ENCODE measurements at regions not wholly inside any gene's neighbourhood (a gene's known extent, or its start where the extent isn't known, plus 50 kb on each side); places are given as distances from the start of the nearest gene placed in this dataset.

DNA sequence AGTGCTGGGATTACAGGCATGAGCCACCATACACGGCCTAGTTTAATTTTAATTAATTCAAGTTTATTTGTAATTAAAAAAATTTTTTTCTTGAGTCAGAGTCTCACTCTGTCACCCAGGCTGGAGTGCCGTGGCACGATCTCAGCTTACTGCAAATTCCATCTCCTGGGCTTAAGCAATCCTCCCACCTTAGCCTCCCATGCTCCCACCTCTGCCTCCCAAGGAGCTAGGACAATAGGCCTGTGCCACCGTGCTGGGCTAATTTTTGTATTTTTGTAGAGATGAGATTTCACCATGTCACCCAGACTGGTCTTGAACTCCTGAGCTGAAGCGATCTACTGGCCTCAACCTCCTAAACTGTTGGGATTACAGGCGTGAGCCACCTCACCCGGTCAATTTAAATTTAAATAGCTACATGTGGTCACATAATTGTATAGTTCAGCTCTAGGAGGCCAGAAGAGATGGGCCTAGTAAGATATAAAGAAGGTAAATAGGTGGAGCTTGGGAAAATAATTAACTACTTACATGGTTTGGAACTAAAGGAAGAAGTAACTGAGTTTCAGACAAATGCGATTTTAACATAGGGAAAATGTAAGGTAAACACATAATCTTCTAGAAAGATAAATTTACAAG lies 220.0 kb upstream of the CITED2 start:
- DNase-seq: no peak

DNA sequence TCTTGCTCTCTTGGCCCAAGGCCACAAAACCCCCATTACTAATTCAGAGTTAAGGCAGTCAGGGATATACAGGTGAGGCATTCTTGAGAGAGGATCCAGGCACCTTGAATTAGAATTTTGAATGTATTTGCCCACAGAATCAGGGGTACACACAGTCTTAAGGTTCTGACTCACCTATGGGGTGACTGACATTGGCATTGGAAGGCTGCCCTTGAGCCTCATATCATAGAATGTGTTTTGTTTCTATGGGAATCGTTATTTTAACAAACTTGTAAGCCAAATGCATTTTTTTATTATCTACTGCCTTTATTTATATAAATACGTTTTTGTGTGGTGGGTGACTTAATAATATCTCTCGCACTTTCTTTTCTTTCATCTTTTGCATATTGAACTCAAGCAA lies 218.6 kb upstream of the CITED2 start:
- DNase-seq: no peak

DNA sequence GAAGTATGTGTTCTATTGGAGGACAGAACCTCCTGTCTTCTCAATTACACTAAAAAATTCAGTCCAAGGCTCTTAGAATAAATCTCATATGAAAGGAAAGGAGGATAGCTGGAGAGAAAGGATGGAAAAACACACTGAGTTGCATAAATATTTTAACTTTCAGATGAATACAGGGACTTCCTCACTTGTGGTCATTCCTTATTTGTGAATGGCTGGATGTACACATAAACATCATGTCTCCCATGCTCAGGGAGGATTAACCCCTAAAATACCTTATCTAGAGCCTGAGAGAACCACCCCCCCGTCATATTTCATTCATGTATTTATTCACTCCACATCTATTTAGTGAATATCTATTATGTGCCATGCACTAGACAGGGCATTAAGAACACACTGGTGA lies 217.6 kb upstream of the CITED2 start:
- no peak for DNase-seq

DNA sequence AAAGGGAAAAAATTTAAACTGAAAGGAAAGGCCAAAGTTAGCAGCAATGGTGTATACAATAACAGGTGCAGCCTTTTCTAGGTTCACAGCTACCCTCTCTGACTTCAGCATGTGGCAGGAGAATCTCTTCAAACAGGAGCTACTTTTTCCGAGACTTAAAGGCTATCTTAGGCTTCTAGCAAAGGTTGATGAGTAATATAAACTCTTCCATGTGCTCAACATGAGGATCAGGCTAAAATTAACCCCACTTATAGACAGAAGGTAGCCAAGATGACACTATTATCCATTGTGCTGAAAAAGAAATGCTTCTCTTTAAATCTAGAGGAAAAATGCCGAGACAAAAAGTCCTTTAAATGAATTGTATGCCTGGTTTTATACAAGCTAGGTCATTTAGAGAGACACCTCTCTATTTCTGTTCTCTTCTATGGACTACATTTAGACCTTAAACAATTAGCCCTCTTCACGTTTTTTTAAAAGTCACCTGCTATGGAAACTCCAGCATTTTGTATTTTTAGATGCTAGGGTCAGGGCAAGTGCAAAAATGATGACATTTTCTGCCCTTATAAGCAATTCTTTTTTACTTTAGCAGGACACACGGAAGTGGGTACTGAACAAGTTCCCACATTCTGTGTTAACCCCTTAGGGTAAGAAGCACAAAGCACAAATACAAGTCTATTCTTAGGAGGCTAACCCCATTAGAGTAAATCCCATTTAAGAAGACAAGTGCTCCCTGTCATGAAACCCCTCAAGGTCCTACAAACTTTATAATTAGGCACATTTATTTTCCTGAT lies 216.8 kb upstream of the CITED2 start:
- DNase-seq: no peak

DNA sequence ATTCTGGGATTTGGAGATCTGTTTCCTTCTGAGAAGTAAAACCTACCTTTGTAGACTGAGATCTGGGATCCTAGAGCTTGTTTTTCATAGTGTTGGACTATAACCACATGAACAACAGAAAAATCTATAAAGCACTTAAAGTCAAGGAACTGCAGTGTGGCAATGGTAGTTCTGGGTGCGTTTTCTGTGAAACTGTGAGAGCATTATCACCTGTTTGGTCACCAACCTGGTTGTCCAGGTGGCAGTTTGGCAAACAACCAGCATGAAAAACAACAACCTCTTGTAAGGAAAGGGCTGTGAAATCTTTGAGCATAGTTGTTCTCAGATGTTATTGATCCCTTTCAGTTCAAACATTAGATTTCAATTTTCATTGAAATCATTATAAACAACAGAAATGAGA lies 215.8 kb upstream of the CITED2 start:
- DNase-seq: no peak

DNA sequence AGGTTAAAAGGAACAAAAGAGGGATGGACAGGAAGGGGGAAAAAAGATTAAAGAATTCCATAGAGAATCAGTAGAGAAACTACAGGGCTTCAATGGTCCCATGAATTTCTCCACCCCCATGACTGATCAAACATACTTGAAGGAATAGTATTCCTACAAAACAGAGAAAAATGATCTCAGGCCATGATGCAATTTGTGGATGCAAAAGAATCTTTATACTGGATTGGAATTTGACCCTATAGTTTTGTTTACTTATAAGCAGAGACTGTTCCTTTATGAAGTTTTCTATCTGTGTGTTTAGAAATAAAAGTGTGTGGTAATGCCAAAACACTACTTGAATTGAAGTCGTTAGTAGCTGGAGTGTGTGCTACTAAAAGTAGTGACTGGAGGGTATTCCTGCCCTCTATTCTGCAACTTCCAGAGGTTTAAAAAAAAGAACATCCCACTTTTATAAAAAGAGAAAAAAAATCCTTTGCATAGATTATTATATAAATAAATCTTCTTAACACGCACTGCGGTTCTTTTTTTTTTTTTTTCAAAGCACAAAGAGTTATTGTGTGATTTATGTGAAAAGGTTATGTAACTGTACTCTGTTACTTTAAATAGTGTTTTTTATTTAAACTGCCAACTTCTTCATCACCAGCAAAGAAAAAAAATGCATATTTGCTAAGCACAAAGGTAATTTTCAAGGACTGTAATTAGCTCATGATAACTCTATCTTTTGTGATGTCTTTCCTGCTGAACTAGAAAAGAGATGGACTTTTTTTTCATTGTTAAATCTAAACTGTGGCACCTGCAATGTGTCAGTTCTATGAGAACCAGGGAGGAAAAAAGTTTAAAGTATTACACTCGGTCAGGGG lies 214.5 kb upstream of the CITED2 start:
- DNase-seq: no peak

DNA sequence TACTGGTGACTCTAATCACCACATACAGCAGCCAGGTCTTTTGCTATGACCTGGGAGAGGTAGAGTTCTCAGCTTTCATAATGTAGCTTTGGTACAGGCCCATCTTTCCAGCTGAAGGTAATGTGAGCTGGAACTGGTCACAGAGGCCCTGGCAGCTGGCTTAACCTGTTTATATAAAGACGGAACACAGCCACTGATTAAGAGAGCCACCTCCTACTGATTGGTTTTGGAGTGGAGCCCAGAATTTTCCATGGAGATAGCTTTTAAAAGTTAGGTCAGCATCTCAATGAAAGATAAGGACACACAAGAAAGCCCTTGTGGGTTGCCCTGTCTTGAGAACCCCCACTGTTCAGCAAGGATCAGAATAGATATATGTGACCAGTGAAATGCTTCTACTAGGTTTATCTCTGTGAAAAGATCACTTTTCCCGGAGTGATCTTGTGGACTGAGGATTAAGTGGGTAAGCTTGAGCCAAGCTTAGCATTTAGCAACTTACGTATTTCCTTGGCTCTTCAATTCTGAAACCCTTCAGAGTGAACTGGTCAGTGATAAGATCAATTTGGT lies 213.7 kb upstream of the CITED2 start:
- DNase-seq: no peak

DNA sequence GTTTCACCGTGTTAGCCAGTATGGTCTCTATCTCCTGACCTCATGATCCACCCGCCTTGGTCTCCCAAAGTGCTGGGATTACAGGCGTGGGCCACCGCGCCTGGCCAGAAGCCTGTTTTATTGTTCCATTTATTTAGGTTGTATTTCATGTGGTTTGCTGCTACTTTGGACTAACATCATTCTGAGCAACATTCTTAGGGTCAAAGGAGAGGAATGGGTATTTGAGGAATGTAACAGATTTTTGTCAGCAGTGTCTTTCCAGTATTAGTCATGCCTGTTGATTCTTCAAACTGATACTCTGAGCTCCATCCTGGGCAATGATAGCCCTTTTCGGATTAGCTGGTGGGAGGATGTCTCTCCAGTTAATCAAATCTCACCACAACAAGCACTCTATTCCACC lies 213.0 kb upstream of the CITED2 start:
- peak; percentile 19 for DNase-seq

DNA sequence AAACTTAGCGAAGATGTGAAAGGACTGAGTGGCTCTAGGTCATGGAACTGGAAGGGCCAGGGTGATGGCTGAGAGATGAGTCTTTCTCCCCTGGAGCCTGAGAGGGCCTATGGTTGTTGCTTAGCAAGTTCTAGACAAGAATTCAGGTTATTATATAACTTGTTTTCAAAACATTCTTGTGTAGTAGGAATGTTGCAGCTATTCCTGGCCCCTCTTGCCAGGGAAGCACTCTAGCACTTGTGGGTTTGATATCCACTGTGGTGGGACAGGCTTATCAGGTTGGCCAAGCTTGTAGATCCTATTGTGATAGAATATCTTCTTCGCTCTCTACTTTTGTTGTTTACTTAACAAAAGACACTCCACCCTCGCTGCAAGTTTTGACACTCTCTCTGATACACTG lies 211.8 kb upstream of the CITED2 start:
- no peak for DNase-seq

DNA sequence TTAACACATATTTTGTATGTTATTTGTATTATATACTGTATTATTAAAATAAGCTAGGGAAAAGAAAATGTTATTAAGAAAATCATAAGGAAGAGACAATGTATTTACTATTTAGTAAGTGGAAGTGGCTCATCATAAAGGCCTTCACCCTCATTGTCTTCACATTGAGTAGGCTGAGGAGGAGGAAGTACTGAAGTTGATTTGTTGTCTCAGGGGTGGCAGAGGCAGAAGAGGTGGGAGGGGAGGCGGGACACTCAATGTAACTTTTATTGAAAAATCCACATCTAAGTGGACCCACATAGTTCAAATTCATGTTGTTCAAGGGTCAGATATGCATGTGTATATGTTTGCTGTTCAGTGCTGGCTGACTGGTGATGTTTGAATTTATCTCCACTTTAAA lies 210.2 kb upstream of the CITED2 start:
- DNase-seq: no peak

DNA sequence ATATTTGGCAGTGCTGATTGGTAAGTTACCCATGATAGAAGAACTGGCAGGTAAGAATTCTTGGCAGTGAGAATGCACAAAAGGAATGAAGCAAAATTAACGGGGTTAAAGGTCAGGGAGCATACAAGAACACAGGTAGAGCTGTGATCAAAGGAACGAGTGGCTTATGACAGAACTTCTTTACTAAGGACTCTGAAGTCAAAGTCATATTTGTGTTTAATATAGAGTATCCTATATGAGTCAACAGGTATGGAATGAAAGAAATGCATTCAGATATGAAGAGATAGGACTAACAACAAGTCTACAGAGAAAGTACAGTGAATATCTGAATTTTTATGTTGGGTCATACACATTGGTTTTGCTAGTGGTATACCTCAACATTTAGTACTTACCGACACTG lies 209.0 kb upstream of the CITED2 start:
- DNase-seq: no peak

DNA sequence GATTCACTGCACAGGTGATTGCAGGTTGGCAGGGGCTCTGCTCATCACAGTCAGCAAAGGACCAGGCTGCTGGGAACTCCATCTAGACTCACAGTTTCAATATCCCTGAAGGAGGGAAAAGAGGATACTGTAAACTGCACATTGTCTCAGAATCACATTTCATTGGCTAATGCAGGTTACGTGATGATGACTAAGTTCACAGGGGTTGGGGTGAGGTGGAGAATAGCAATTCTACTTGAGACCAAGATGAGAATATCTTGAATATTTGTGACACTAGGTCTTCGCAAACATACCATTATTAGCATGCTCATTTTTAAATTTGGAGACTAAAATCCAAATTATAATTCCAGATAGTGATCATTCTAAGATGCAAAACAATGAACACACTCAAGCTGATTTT lies 208.5 kb upstream of the CITED2 start:
- DNase-seq: no peak

DNA sequence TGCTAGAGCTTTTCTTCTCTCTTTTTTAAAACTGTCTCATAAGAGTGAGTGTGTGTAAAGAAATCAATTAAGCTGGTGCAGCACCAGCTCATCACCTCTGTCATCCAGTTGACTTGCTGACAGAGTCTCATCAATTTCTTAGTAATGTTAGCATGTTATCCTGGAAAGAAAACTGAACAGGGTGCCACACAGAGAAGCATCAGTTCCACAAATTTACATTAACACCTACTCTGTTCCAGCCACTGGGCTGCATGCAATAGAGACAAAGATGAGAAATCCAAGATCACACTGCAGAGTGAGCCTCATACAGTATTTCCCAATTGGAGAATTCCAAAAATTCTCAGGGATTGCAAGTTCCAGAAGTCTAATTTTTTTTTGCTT lies 207.0 kb upstream of the CITED2 start:
- no peak for DNase-seq

DNA sequence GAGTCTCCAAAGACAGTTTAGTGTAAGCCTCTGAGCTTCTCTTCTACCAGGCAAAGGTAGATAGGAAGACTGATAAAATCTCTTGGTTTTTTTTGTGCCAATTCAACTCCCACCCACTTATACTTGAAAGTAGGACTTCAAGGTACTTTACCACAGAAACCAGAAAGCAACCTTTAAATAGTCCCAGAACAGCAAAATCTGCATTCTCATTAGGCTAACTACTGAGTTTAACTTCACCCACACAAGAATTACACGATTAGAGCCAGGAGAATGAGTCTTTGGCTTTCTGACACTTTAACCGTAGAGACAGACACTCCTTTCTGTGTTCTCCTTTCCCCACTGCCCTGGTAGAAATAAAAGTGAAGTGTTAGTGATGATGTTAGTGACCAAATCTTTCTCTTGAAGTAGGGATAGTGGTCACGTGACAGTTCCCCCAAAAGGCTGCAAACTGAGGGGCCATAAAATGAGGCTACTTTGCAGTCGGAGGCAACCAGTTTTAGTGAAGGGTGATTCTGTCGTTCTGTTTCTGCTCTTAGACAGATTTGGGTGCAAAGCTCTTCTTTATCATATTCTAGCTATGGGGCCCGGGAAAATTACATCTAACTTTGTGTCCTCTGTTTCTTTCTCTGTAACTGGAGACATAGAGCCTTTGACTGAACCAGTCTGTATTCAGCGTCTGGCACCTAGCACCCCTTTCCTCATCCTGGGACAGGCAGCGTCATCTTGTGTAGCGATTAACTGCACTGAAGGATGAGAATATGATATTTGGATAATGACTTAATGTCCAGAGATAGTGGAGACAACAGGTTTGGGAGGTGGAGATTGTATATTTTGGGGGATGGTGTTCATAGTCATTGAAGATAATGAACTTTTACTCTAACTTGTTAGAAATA lies 206.4 kb upstream of the CITED2 start:
- DNase-seq: peak; percentile 28

DNA sequence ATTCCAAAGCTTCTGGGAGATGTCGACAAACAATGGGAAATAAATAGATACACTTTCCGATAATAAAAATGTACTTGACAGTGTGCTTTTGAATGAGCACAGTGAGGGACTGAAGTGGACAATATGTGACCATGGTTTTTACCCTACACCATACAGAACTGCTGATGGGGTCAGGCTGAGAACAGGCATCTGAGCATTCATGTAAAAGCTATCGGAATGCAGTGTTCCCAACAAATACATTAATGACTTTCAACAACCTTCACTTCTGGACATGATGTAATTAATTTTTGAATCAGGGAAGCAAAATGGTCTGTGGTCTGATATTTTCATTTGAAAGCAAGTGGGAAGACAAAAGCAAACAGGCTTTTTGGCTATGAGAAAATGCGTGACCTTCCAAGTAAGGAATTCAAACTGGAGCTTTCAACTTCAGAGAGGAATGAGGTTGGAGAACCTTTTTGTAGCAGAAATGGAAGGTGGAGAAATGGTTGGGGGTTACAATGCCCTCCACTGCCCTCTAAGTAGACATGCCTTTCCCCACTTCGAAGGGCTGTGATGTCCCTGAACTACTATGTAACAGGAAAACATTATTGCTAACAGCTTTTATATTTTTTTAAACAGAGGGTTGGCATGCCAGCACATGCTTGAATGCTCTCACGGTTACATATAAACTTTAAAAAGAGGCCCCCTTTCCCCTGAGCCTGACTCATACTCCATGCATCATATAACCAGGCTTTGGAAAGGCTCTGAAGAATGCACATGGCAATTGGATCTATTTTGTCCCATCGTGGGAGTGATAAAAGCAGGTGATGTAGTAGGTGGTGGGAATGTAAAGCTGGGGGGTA lies 203.5 kb upstream of the CITED2 start:
- no peak for DNase-seq

DNA sequence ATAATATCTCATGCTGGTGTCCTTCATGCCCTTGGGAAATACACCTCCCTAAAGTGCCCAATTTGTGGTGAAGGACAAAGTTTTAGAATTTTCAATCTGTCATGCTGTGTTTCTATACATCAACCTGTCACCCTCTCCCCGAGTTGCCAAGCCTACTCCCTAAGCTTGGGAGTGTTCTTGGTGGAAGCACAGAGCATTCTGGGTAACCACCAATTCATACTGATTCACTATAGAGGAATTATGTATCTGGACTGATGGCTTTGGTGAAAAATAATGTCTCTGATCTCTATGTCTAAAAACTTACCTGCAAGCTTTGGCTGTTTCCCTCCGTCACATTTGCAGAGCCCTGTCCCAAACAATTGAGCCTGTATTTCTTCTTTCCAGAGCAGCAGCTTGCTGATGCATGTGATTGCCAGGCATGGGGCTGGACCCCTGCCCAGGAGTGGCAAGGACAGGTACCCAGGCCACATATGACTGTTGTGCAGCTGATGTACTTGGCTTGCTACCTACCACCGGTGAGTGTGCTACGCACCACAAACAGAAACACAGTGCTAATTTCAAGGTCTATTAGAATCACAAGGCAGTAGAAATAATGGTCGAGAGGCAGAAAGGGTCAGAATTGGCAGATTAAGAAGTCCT lies 202.8 kb upstream of the CITED2 start:
- DNase-seq: no peak

DNA sequence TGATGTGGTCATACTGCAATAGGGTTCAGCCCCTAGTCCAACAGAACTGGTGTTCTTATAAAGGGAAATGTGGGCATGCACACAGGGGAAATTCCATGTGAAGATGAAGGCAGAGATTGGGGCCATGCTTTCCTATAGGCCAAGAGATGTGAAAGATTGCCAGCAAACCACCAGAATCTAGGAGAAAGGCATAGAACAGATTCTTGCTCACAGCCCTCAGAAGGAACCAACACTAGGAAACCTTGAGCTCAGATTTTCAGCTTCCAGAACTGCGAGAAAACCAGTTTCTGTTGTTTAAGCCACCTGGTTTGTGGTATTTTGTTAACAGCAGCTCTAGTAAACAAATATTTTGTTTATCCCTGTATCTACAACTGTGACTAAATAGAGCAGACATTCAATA lies 197.6 kb upstream of the CITED2 start:
- DNase-seq: no peak

DNA sequence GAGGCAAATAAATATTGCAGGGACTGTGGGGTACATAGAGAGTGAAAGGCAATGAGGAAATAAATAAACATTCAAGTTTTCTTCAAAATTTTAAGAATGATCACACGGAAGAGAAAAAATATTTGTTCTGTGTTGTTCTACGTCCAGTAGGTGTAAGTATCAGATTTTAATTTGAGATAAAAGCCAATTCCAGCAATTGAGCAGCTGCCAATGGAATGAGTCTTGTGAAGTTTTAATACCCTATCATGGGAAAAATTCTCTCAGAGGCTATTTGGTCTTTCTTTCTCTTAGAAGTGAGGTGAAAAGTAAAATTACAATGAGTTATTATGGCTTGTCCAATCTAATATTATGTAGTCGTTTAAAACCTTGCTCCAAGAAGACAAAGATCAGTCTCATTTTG lies 195.7 kb upstream of the CITED2 start:
- no peak for DNase-seq

DNA sequence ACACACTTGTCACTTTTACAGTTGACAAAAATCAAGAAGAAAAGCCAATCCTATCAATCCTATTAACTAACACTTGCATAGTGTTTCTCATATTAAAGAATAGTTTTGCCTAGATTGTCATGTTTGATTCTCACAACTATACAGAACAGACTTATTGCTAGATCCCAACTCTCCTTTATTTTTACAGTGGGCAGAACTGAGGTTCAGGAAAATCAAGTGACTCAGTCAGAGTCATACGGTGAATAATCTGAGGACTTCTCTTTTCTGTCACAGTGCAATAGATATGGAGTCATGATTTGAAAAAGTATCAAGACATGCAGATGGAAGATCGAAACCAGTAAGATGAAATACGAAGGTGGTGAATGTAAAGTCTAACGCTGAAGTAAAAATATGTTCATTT lies 195.1 kb upstream of the CITED2 start:
- peak; percentile 36 for DNase-seq

DNA sequence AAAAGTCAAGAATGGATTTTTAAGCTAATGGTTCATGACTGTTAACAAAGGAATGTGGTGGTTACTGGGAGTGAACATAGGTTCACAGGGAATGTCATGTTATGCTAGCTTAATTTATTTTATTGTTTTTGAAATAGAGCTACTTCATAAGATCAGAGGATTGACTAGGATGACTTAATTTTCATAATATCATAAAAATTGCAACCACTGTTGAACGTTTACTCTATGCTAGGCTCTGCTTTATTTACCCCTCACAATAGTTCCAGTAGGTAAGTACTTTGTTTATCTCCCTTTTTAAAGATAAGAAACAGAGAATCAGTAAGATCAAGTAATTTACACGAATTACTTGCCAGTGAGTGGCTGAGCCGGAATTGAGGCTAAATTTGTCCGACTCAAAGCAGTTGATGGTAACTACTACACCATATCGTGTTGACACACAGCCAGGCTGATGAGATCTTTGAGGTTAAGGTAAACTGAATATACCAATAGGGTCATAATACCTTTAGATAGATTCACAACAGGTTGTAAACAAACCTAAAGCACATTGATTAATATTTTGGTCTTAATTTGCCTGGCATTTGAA lies 194.6 kb upstream of the CITED2 start:
- DNase-seq: no peak
